T-helper 1 cell treated with Interleukin-12 subunit alpha and Interleukin-12 subunit beta and Interleukin-4 antibody, amounts not matched to agents 30 ng/mL and 1 ng/mL, for 36 hours (primary cell): ENCODE measurements at regions not wholly inside any gene's neighbourhood (a gene's known extent, or its start where the extent isn't known, plus 50 kb on each side); places are given as distances from the start of the nearest gene placed in this dataset.

Experiments
- intact Hi-C: fragments of 100-400 bp; cut with micrococcal nuclease; formaldehyde crosslinking; loops from one replicate; pipeline ENCODE4 v1.15.1; 2024

DNA sequence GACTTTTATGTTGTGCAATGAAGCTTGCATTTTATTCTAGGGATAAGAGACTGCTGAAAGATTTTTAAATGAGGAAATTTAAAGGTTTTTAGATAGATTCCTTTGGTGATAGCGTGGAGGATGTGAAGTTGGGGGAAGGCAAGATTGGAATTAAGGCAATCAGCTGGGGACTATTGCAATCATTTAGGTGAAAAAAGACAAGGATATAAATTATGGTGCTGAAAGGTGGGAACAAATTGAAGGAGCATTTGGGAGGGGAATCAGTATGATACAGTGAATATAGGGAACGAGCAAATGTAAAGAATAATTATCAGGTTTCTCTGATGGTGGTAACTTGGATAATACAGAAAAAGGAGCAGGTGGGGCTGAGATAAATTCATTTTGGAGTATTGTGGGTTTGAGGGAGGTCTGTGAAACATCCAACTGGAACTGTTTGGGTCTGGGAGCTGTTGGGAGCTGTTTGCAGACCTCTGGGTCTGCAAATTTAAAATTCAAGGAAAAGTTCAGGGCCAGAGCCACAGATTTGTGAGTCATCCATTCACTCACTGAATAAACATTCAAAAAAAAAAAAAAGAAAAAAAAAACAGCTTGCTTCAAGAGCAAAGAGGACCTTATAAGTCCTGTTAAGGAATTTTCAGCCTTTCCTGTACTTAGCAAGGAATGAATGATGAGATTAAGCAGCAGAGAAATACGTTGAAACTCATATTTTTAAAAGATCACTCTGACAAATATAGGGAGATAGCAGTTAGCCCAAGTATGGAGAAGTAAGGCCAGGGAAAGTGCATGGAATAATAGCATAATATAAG lies 257.5 kb upstream of the FN1 start:
- intact Hi-C loops: no loop called here

DNA sequence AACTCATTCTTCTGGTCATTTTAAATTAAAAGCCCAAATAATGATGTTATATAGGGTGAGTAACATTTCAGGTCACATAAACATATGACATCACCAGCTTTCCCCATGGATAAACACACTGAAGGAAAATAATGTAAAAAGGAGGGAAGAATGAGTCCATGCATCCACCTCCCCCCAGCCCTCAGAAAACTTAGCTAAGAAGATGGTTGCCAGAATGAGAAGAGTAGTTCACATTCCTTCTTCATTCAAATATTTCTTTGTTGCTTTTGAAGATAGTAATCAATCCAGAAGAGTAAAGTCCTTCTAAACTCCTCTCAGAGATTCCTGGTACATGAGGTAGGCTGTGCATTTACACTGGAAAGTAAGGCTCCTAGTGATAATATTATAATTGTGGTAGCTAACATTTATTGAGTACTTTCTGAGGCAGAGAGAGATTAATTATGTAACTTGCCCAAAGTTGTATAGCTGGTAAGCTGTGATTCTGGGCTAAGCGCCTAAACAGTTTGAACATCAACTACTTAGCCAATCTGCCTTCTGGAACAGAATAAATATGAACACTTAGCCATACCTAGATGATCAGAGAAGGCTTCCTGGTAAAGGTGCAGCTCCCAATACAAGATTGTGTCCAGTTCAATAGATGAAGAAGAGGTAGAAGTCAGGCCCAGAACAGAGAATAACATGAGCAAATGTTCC lies 256.7 kb upstream of the FN1 start:
- intact Hi-C loops: no loop called here

DNA sequence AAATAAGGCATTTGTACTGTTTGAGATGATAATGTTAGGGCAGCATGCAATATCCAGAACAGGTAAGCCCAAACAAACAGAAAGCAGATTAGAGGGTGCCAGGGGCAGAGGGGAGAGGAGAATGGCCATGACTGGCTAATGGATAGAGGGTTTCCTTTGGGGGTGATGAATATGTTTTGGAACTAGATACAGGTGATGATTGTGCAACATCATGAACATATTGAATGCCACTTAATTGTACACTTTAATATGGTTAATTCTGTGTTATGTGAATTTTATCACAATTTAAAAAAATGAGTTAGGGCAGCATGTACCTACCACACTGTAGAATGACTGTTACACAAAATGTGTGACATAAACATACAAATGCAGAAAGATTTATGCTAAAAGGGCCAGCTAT lies 255.5 kb upstream of the FN1 start:
- intact Hi-C loops: no loop called here

DNA sequence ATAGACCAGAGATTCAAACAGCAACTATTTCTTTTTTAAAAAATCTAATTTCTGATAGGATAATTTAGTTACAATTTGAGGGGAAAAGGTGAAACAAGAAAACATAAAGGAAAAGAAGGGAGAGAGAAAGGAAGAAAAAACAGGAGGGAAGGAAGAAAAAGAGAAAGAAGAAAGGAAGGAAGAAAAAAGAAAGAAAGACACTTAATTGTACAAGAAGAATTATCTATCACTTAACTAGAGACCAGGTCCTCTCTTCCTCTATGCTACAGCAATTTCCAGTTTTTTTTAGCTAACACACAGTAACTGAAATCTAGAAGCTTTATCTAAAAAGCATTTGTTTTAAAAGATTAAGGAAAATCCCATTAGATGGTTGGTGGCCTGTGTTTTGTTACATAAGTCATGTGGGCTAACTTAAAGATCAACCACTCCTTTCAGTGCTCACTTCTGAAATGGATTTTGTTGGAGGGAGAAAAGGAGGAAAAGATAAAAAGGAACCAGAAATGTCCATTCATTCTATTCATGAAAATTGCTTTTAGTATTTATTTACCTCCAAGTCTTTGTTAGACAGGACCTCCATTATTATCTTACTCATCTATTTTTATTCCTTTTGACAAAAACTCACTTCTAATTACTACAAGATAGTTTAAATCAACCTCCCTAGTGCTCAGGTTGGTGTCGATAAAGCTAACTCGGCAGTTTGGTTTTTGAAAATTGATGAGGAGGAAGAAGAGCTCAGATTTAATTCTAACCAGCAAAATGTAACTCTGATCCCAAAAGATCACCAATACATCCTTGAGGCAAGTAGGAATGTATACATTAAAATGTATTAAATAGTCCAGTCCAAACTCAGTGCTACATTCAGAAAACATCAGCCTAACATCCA lies 251.5 kb upstream of the FN1 start:
- intact Hi-C loops: no loop called here

DNA sequence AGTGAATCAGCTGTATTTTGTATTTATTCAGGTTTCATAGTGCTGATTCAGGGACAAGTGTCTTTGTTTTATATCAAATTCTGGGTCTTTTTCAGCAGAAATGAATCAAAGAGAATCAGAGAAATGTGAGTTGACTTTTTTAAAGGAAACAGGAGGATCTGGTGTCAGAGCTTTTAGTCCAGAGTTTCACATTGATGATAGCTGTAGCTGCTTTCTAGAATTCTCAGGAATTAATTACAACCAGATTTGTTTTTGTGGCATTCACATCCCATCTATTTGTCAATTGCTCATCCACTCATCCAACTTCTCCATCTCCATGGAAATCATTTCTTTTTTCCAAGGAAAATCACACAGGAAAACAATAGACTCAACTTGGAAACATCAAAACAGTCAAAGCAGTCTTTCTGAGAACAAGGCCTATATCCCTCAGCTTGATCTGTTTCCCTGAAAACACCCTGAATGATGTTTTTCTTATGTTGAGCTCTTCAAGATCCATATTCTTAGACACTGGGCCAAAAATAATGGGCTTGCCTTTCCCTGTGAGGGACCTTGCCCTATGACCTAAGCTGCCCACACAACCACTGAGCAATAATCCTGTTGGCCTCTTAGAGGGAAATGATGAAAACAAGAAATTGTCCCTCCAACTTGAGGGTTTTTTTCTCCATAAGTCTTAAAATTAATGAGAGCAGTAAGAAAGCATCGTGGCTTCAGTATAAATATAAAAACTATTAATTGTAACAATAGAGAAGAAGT lies 249.5 kb upstream of the FN1 start:
- intact Hi-C loops: no loop called here

DNA sequence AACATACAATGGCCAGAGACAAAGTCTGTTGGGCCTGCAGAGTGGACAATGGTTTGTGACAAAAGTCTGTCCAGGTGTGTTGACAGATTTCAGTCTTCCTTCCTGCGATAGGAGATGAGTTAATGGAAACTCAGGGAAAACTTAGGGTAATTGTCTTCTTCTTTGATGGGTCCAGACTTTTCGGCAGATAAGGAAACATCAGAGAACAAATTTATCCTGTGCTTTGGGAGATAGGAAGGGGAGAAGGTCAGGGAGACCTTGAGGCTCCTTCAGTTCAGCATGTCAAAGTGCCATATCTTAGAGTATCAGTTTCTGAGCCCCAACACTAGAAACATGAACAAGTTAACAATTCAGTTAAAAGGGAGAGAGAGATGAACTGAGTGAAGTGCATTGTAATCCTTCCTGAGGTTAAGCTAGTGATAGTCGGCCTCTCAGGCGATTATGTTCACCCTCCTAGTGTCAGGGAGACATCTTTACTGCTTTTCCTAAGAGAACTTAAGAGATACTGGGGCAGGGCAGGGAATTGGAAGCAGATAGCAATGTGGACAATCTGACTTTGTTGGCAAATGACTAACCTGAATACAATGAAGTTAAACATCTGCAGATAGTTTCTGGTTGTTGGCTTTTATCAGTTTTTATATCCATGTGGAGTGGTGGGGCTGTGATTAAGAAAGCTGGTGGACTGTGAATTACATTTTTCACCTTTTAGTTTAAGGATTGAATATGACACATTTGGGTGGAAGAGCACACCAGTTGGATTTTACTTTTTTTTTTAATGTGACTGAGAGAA lies 248.8 kb upstream of the FN1 start:
- intact Hi-C loops: no loop called here

DNA sequence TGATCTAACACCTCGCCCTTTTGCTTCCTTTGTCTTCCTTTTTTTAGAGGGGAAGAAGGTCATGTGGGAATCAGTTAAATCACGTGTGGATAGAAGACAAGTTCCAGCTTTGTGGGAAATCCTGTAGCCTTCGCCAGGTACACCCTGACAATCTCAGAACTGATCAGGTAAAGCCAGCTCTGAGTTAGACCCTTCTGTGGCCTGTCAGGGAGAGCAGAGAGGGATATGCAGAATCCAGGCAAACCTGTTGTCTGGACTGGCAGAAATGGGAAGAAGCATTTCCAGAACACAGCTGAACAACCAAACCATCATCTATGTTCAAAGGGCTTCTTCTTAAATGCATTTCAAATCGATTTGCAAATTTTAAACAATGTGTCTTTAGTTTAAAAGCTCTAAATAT lies 247.4 kb upstream of the FN1 start:
- intact Hi-C loops: no loop called here

DNA sequence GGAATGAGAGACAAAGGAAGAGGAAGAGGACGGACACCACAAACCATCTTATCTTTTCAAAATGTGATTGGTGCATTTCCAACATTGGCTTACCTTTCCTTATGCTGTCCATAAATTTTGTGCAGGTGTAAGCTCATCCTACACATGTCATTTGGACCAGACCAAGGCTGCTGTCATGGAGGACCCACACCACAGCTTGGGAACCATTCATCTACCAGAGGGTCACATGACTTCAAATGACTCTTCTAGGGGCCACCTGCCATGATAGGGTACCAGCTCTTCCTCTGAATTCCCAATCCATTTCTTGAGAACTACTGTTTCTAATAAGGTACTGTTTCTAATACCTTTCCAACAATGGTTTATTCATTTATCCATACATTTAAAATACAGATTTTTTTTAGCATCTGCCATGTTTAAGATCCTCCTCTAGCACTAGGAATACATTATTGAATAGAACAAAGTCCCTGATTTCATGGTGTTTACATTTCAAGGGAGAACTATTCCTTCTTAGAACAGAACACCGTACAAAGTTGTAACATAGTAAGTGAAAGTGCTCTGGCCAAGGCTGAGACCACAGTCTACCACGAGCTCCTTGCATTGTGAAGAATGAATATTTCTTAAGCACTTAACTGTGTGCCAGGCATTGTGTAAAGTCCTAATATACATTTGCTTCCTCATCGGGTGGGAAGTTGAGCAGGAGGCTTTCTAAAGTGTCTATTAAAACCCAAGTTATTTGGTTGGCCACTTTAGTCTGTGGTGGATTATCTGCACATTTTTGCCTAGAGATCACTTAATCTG lies 246.1 kb upstream of the FN1 start:
- intact Hi-C loops: no loop called here

DNA sequence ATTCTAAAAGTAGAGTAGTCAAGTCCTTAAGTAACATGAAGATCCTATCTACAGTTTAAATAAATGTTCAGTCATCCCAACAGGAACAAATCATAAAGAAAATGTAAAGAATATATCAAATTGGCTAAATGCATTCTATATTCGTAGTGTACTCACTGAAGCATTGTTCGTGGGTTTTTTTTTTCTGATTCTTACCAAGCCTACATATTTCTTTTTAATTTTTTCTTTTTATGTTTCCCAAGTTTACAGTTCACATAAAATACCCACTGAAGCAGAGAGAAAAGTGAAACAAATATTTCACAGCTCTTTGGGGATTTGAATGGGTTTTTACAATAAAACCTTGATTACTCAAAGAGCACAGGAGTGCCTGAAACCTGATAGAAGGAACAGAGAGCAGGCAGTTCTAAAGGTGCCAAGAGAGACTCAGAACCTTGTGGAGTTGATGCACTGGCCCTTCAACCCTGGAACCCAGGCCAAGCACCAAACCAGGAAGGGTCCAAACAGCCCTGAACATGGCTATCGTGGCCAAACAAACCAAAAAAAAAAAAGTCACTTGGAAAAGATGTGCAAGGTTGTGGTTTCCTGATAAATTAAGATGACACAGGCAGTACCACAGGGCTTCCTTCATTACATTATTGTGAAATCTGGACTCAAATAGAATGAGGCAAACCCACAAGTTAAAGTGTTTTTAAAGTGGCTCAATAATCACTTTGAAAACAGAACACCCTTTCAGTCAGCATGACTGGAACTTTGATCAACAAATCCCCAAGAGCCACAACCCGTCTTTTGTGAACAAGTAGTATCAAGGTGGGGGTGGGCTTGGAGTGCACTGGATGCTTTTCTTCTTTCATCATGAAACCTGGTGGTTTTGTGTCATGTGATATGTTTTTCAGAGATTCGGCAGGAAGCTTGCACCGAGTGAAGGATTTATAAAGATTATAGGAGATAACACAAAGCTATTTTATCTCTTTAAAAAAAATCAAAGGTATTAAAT lies 245.0 kb upstream of the FN1 start:
- intact Hi-C loops: no loop called here

DNA sequence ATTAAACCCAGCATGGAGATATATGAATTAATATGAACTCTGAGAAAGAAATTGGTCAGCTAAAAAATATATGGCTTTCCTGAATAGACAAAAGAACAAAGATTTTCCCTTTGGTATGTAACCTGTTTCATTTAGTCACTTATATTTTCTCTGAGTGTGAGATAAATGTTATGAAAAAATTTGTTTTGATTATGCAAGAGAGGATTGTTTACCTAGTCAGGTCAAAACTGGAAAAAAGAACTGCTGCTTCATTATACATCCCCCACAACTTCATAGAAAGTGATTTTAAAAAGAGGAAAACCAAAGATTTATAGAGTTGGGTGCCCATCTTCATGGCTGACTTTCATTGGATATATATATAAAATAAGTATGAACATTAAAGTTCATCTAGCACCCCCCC lies 242.2 kb upstream of the FN1 start:
- intact Hi-C loops: no loop called here

DNA sequence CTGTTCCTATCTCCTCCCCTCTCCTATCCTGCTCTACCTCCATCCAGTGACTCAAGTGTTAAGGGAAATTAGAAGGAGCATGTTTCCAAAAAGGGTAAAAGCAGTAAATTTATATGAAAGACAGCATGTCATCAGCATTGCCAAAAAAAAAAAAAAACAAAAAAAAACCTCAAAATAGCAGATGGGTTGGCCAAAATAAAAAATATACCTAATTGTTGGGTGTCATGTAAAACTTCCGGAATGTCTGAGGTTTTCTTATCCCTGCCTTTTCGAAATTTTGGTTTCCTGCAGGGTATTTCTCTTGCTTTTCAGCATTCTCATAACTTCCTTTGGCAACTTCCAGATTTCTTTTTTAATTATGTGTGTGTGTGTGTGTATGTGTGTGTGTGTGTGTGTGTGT lies 241.6 kb upstream of the FN1 start:
- intact Hi-C loops: no loop called here

DNA sequence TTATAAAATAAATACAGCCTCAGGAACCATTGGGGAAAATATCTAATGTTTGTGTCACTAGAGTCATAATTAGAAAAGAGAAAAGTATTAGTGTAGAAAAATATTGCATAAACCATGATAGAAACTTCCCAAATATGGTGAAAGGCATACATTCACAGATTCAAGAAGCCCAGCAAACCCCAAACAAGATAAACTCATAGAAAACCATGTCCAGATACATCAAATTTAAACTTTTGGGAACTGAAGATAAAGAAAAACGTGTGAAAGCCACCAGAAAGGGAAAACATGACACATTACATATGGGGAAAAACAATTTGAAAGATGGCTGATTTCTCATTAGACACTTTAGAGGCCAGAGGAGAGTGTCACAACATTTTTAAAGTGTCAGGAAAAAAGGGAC lies 236.5 kb upstream of the FN1 start:
- intact Hi-C loops: no loop called here

DNA sequence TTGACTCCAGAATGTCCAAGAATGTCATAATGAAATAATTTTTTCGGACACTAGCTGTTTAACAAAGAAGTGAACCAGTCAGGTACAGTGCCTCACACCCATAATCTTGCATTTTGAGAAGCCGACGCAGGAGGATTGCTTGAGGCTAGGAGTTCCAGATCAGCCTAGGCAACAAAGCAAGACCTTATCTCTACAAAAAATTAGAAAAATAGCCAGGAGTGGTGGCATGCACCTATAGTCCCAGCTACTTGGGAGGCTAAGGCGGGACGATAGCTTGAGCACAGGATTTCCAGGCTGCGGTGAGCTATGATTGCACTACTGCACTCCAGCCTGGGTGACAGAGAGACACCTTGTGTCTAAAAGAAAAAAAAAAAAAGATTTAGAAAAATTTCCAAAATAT lies 235.8 kb upstream of the FN1 start:
- intact Hi-C loops: no loop called here

DNA sequence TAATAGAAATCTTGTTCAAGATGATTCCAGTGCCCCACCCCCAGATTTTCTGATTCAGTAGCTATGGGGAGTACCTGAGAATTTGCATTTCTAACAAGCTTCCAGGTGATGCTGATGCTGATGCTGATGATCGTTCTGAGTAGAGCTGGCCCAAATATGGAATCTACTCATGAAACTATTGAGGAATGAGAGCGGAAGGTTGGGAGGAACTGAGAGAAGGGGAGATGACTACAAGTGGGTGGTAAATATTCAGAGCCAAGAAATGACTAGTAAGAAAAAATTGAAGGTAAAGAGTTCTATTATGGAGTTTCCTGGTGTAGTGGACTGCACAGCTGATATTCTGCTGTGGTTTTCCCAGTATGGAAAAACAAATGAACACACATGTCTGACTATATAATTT lies 235.4 kb upstream of the FN1 start:
- intact Hi-C loops: no loop called here

DNA sequence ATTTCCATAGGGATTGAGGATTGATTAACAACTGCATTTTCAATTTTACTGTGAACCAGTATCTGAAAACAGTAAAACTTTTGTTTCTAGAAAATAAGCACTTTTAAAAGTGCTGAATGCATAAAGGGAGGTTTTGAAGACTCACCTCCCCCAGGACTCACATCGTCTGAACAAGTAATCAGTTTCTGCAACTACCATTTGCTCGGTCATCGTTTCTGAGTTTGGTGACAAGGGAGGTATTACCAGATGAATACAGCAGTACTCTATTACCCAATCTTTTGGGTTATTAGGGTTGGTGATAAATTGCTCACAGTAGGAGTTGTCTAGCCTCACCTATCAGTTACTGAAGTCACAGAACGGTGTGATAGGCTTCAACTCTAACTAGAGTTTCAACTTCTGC lies 234.5 kb upstream of the FN1 start:
- intact Hi-C loops: no loop called here

DNA sequence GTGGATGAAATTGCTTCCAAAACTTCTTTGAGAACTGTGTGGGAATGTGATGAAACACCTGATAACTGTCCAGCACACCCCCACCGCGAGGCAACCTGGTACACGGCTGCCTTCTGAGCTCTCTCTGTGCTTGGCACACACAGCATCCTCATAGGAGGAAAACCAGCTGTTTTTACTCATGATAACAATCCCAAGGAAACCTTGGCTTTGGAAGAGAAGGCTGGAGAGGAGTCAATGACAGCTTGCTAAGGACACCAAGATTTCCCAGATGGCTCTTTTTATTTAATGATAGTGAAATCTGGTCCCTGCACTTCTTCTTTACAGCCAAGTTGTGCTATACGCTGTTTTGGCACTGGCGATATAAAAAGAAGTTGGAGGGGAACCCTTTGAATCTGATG lies 232.5 kb upstream of the FN1 start:
- intact Hi-C loops: no loop called here

DNA sequence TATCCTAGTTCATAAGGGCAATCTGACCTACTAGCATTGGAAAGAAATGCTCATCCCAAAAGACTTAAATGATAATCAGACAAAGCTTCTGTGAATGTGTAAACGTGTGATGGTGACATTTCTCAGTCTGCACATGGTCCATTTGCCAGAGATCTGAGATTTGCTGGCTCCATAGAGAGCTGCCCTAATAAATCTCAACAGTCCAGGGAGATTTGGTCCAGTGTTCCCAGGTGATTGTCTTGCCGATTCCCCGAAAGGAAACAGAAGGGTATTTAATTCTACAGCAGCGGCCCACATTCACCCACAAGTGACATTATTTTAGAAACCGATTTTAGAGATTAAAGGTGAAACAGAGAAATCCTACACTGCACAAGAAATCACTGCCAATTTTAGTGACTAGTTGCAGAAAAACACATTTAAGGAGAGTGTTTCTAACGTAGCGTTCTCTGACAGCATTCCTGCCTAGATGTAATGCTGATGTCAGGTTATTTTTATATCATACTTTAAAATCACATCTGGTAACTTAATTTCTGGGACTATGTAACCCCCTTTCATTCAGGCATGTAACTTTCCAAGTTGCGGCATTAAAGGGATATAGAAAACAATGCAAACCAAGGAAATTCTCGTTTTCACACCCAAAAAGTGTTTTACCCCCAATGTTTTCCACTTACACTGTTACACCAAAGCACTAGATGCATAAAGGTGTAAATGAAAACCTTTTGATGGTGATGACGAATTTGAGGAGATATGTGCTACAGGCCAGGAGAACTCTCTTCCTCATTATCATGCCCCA lies 231.9 kb upstream of the FN1 start:
- intact Hi-C loops: no loop called here
